ENCODE measurements at regions not wholly inside any gene's neighbourhood (a gene's known extent, or its start where the extent isn't known, plus 50 kb on each side); places are given as distances from the start of the nearest gene placed in this dataset.

GRCh38 chr7:131267631-131268030 lies 60.0 kb upstream of the MKLN1 start:
- POLR2A ChIA-PET: no interaction called here
- CTCF ChIA-PET: no interaction called here
- no peak overlapping the region for H3K4me3 Mint-ChIP-seq

GRCh38 chr7:131268906-131269305 lies 58.8 kb upstream of the MKLN1 start:
- ATAC-seq: no peak
- Mint-ChIP-seq H3K36me3 (no peaks in the 10 kb centered on the region; the same call in 1 of the 2 replicates), H3K4me1 (peaks cover 5% of the 10 kb centered on the region), H3K27me3 (ENCODE audit: low read depth) (no peaks in the 10 kb centered on the region), H3K27ac (no peak overlapping the region), H3K9me3 (peaks cover 14% of the 10 kb centered on the region), H3K4me3 (no peak overlapping the region)
- ChIA-PET POLR2A (interaction anchor here (0.6 kb wide), 1 partner anchor 395 kb away, joined by 4 read pairs; no protein-coding TSS in a partner anchor), CTCF (no interaction called here)
- DNase-seq (ENCODE audit: low spot score): no peak
- TF ChIP-seq IRF2 (CRISPR knock-in tag; IDR thresholded peaks at IDR 0.05; ENCODE audit: borderline replicate concordance, low read depth): no peak
- no peak for TF ChIP-seq MAX (CRISPR knock-in tag; IDR thresholded peaks at IDR 0.05)
- TF ChIP-seq AFF4 (CRISPR knock-in tag; IDR thresholded peaks at IDR 0.05; ENCODE audit: borderline replicate concordance): no peak
- no peak for TF ChIP-seq ZSCAN18 (CRISPR knock-in tag; IDR thresholded peaks at IDR 0.05)
- TF ChIP-seq SP1 (CRISPR knock-in tag; conservative IDR thresholded peaks at IDR 0.05): no peak
- TF ChIP-seq IRF1 (CRISPR knock-in tag; IDR thresholded peaks at IDR 0.05): no peak
- no peak for TF ChIP-seq MXD4 (CRISPR knock-in tag; IDR thresholded peaks at IDR 0.05; ENCODE audit: borderline replicate concordance)

More at GRCh38 chr7:131267631-131268030, 60.0 kb upstream of the MKLN1 start:
- H3K4me1 Mint-ChIP-seq: peaks cover 5% of the 10 kb centered on the region
- no peak for DNase-seq (ENCODE audit: low spot score)
- no peaks in the 10 kb centered on the region for H3K27me3 Mint-ChIP-seq (ENCODE audit: low read depth)
- no peak for ATAC-seq
- TF ChIP-seq CTCF (IDR thresholded peaks at IDR 0.05): no peak
- TF ChIP-seq ZNF423 (CRISPR knock-in tag; IDR thresholded peaks at IDR 0.05): no peak
- no peak for TF ChIP-seq SP1 (CRISPR knock-in tag; conservative IDR thresholded peaks at IDR 0.05)
- TF ChIP-seq MAX (CRISPR knock-in tag; IDR thresholded peaks at IDR 0.05): no peak
- TF ChIP-seq E2F4 (CRISPR knock-in tag; IDR thresholded peaks at IDR 0.05; ENCODE audit: borderline replicate concordance, low read depth): no peak
- no peak for TF ChIP-seq RELA (CRISPR knock-in tag; IDR thresholded peaks at IDR 0.05; ENCODE audit: borderline replicate concordance)
- TF ChIP-seq HMGA2 (CRISPR knock-in tag; IDR thresholded peaks at IDR 0.05): no peak
- no peak for TF ChIP-seq IRF1 (CRISPR knock-in tag; IDR thresholded peaks at IDR 0.05)
- no peak for TF ChIP-seq SMAD3 (CRISPR knock-in tag; IDR thresholded peaks at IDR 0.05; ENCODE audit: borderline replicate concordance)
- TF ChIP-seq ZSCAN18 (CRISPR knock-in tag; IDR thresholded peaks at IDR 0.05): no peak
- TF ChIP-seq ESRRA (CRISPR knock-in tag; IDR thresholded peaks at IDR 0.05; ENCODE audit: borderline replicate concordance): no peak
- no peak for TF ChIP-seq FOXP1 (CRISPR knock-in tag; IDR thresholded peaks at IDR 0.05; ENCODE audit: borderline replicate concordance)
- no peak for TF ChIP-seq FOXJ3 (CRISPR knock-in tag; IDR thresholded peaks at IDR 0.05; ENCODE audit: borderline replicate concordance)
- H3K36me3 Mint-ChIP-seq: no peaks in the 10 kb centered on the region; the same call in 1 of the 2 replicates
- H3K27ac Mint-ChIP-seq: no peak overlapping the region
- H3K9me3 Mint-ChIP-seq: peaks cover 14% of the 10 kb centered on the region

Measured in WTC11 (cell line).